Gastrocnemius medialis (tissue), 4 donors: ENCODE measurements at regions not wholly inside any gene's neighbourhood (a gene's known extent, or its start where the extent isn't known, plus 50 kb on each side); places are given as distances from the start of the nearest gene placed in this dataset.

Experiments
- ATAC-seq, 2 donors: fragments of 150-250 bp; one replicate each; pipeline ENCODE4 v1.9.1; 2016
- DNase-seq, 2 donors: peaks; one replicate each; pipeline ENCODE4 v3.0.0-alpha.2; 2019
- H3K27ac ChIP-seq, 4 donors: fragments of 200-600 bp; sonication (generic); 1 replicate in 1 of 4; 2 replicates in 3 of 4; pipeline ENCODE4 v1.5.1; 2016 to 2018; ENCODE audit warnings: mild to moderate bottlenecking in 2 of 4, moderate library complexity in 1 of 4
- H3K27me3 ChIP-seq, 3 donors: fragments of 200-600 bp; sonication (generic) in 2 of 3; 1 replicate in 1 of 3; 2 replicates in 2 of 3; pipeline versions ENCODE4 v1.5.1 to v1.6.0; 2016 to 2019; ENCODE audit warnings: mild to moderate bottlenecking in 1 of 3, moderate library complexity in 1 of 3
- H3K36me3 ChIP-seq, 2 donors: fragments of 200-600 bp; sonication (generic) in 1 of 2; one replicate each; pipeline ENCODE4 v1.5.1; 2017 to 2018
- H3K4me1 ChIP-seq, 2 donors: fragments of 200-600 bp; sonication (generic) in 1 of 2; one replicate each; pipeline ENCODE4 v1.5.1; 2016 to 2017; ENCODE audit warnings: mild to moderate bottlenecking in 2 of 2
- H3K4me3 ChIP-seq, 4 donors: fragments of 200-600 bp; sonication (generic) in 3 of 4; 1 replicate in 1 of 4; 2 replicates in 3 of 4; pipeline ENCODE4 v1.5.1; 2016 to 2019; ENCODE audit warnings: mild to moderate bottlenecking in 2 of 4
- H3K9me3 ChIP-seq, 3 donors: fragments of 200-600 bp; sonication (generic) in 2 of 3; 1 replicate in 1 of 3; 2 replicates in 2 of 3; pipeline ENCODE4 v1.5.1; 2016 to 2019
- POLR2A ChIP-seq, 2 donors: fragments of 450-650 bp; IDR thresholded peaks; one replicate each; pipeline ENCODE4 v1.6.1; 2017; ENCODE audit warnings: antibody characterized with exemption in 2 of 2, mild to moderate bottlenecking in 2 of 2, moderate library complexity in 2 of 2
- in situ Hi-C, 4 donors: fragments of 200-750 bp; cut with MboI; loops; one replicate each; pipeline versions ENCODE4 v1.15.0 to v1.8.0; 2017; ENCODE audit warnings: low sequenced_read_pairs in 4 of 4
- intact Hi-C: fragments of 100-400 bp; cut with DNase I; formaldehyde crosslinking; loops from one replicate; pipeline ENCODE4 v1.15.1; 2023; ENCODE audit warnings: low total_unique reads
- TF ChIP-seq, protein P1 (sequence below), 5 experiments: fragments of 450-650 bp in 3 of 5; fragments of 200-600 bp in 2 of 5; sonication (generic) in 2 of 5; IDR thresholded peaks in 4 of 5; conservative IDR thresholded peaks in 1 of 5; 1 replicate in 4 of 5; 2 replicates in 1 of 5; pipeline ENCODE4 v1.5.1; 2016 to 2019; ENCODE audit warnings: antibody characterized with exemption in 5 of 5, mild to moderate bottlenecking in 3 of 5, moderate library complexity in 3 of 5

GRCh38 chr18:29008809-29009208 is 831.9 kb upstream of the CDH2 start:
- H3K9me3 ChIP-seq = no peaks in the 10 kb centered on the region
- peaks cover 0 to 4% of the 10 kb centered on the region in 2 donors for H3K4me1 ChIP-seq
- DNase-seq = no peak
- ATAC-seq = no peak
- TF ChIP-seq, protein P1, sequence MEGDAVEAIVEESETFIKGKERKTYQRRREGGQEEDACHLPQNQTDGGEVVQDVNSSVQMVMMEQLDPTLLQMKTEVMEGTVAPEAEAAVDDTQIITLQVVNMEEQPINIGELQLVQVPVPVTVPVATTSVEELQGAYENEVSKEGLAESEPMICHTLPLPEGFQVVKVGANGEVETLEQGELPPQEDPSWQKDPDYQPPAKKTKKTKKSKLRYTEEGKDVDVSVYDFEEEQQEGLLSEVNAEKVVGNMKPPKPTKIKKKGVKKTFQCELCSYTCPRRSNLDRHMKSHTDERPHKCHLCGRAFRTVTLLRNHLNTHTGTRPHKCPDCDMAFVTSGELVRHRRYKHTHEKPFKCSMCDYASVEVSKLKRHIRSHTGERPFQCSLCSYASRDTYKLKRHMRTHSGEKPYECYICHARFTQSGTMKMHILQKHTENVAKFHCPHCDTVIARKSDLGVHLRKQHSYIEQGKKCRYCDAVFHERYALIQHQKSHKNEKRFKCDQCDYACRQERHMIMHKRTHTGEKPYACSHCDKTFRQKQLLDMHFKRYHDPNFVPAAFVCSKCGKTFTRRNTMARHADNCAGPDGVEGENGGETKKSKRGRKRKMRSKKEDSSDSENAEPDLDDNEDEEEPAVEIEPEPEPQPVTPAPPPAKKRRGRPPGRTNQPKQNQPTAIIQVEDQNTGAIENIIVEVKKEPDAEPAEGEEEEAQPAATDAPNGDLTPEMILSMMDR (IDR thresholded peaks at IDR 0.05 in 4 of 5, conservative IDR thresholded peaks at IDR 0.05 in 1 of 5) = no peak
- TF ChIP-seq POLR2A (IDR thresholded peaks at IDR 0.05) = no peak
- no peaks in the 10 kb centered on the region for H3K36me3 ChIP-seq
- H3K4me3 ChIP-seq = no peak overlapping the region
- in situ Hi-C loops (no loop called here), intact Hi-C loops (no loop called here)
- no peak overlapping the region for H3K27ac ChIP-seq
- no peaks in the 10 kb centered on the region for H3K27me3 ChIP-seq

DNA sequence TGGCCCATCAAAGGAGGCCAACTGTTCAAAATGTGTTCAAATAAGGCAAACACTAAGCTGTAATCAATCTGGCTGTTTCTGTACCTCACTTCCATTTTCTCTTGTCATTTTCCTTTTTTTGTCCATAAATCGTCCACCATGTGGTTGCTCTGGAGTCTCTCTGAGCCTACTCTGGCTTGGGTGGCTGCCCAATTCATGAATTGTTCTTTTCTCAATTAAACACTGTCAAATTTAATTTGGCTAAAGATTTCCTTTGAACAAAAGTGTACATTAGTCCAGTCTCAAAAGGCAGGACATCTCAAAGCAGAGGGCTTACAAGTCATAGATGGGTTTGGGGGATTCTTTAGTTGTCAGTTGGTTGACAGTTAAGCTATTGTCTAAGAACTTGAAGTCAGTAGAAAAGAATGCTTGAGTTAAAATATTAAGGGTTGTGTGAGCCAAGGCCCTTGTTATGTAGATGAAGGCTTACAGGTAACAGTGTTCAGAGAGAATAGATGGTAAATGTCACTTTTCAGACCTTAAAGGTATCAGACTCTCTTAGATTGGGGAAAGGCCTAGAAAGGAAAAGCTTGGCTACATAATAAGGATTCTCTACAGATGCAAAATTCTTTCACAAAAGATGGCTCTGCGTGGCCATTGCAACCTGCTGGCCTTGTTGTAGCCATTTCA is 831.2 kb upstream of the CDH2 start:
- Histone ChIP-seq H3K4me3 (no peak overlapping the region), H3K9me3 (no peaks in the 10 kb centered on the region), H3K4me1 (peaks cover 0 to 4% of the 10 kb centered on the region in 2 donors), H3K27ac (no peak overlapping the region), H3K27me3 (no peaks in the 10 kb centered on the region), H3K36me3 (no peaks in the 10 kb centered on the region)
- intact Hi-C loops = no loop called here
- TF ChIP-seq, protein P1 (IDR thresholded peaks at IDR 0.05 in 4 of 5, conservative IDR thresholded peaks at IDR 0.05 in 1 of 5) = no peak
- TF ChIP-seq POLR2A (IDR thresholded peaks at IDR 0.05) = no peak
- DNase-seq (no peak), ATAC-seq (no peak)
- in situ Hi-C loops = no loop called here

DNA sequence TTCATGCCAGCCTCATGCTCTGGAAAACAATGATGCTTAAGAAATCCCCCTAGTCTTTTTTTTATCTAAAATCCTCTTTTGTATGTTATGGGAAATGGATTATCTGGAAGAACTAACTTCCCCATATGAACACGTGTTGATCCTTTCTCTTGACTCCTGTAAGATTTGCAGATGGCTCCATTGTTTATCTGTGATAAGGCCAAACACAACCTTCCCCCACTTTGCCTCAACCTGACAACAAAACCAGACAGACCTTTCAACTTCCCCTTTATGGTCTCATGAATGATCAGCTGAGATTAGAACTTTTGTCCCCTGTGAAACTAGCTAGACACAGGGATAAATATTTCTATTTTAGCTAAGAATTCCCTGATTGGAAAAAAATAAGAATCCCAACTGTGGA is 828.0 kb upstream of the CDH2 start:
- H3K36me3 ChIP-seq = no peaks in the 10 kb centered on the region
- DNase-seq = no peak
- intact Hi-C loops (no loop called here), in situ Hi-C loops (no loop called here)
- peaks cover 0 to 4% of the 10 kb centered on the region in 2 donors for H3K4me1 ChIP-seq
- TF ChIP-seq POLR2A (IDR thresholded peaks at IDR 0.05) = no peak
- TF ChIP-seq, protein P1 (IDR thresholded peaks at IDR 0.05 in 4 of 5, conservative IDR thresholded peaks at IDR 0.05 in 1 of 5) = no peak
- H3K27me3 ChIP-seq = no peaks in the 10 kb centered on the region
- H3K27ac ChIP-seq = no peak overlapping the region
- H3K4me3 ChIP-seq = no peak overlapping the region
- H3K9me3 ChIP-seq = no peaks in the 10 kb centered on the region
- no peak for ATAC-seq

GRCh38 chr18:29003194-29003593 is 826.3 kb upstream of the CDH2 start:
- in situ Hi-C loops = no loop called here

More at GRCh38 chr18:29003194-29003593, 826.3 kb upstream of the CDH2 start:
- no peaks in the 10 kb centered on the region for H3K27me3 ChIP-seq
- no peaks in the 10 kb centered on the region for H3K9me3 ChIP-seq
- H3K27ac ChIP-seq = no peak overlapping the region
- H3K4me1 ChIP-seq = peaks cover 0 to 4% of the 10 kb centered on the region in 2 donors
- no peak for TF ChIP-seq POLR2A (IDR thresholded peaks at IDR 0.05)
- TF ChIP-seq, protein P1 (IDR thresholded peaks at IDR 0.05 in 4 of 5, conservative IDR thresholded peaks at IDR 0.05 in 1 of 5) = no peak
- intact Hi-C loops = no loop called here
- ATAC-seq = no peak
- no peak overlapping the region for H3K4me3 ChIP-seq
- H3K36me3 ChIP-seq = no peaks in the 10 kb centered on the region
- DNase-seq = no peak
